GM21367 (cell line): ENCODE measurements at regions not wholly inside any gene's neighbourhood (a gene's known extent, or its start where the extent isn't known, plus 50 kb on each side); places are given as distances from the start of the nearest gene placed in this dataset.
"Not testable (repeated sequence)": the region's sequence is repeated elsewhere in the genome, so short reads cannot be mapped to it uniquely, and the experiment has no call there.

ENCODE experiments used
- ATAC-seq: cut with Tn5 transposase; IDR thresholded peaks from one replicate; pipeline ENCODE4 v1.9.1; 2021; ENCODE audit not compliant: unreplicated experiment

DNA sequence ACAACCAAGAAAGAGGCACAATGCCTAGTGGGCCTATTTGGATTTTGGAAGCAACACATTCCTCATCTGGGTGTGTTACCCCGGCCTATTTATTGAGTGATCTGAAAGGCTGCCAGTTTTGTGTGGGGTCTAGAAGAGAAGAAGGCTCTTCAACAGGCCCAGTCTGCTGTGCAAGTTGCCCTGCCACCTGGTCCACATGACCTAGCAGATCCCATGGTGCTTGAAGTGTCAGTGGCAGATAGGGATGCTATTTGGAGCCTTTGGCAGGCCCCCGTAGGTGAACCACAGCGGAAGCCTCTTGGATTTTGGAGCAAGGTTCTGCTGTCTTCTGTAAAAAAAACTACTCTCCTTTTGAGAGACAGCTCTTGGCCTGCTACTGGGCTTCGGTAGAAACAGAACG is 820.1 kb downstream of the TMTC2 start:
- no peak for ATAC-seq

DNA sequence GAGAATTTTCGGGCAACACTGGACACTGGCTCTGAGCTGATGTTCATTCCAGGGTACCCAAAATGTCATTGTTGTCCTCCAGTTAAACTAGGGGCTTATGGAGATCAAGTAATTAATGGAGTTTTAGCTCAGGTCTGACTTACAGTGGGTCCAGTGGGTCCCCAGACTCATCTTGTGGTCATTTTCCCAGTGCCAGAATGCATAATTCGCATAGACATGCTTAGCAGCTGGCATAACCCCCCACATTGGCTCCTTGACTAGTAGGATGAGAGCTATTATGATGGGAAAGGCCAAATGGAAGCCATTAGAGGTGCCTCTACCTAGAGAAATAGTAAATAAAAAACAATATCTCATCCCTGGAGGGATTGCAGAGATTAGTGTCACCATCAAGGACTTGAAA is 818.9 kb downstream of the TMTC2 start:
- no peak for ATAC-seq

- not testable (repeated sequence) for ATAC-seq
These were observed 813.2 kb downstream of the TMTC2 start for GRCh38 chr12:83499894-83500293.

GRCh38 chr12:83477696-83478095 is 791.0 kb downstream of the TMTC2 start:
- ATAC-seq: no peak

- no peak for ATAC-seq
These were observed 790.3 kb downstream of the TMTC2 start for GRCh38 chr12:83476695-83477690.

GRCh38 chr12:83476006-83476405 is 789.3 kb downstream of the TMTC2 start:
- no peak for ATAC-seq

GRCh38 chr12:83474369-83474768 is 787.7 kb downstream of the TMTC2 start:
- no peak for ATAC-seq

DNA sequence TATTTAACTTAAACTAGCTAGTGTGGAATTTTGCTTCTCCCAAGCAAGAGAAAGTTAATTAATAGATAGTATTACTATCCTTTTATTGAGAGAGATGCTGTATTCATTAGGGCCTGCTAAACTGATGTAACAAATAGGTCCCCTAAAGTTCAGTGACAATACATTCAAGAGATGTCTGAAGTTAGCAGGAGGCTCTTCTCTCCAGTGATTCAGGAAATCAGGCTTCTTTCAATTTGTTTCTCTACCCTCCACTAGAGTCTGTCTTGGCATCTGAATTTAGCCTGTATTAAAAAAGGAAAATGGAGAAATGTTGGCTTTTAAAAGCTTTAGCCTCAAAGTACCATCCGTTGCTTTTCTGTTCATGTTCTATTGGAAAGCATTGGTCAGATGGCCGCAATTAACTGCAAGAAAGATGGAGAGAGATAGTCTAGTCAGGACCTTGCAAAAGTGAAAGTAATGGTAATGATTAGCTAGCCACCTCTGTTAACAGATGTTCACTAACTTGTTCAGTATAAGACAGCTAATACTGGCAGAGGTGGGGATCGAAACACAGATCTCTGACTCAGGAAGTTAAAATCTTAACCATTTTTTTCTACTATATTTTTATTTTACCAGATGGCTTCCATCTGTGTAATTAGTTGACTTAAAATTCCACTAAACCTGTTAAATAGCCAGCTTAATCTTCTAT is 786.8 kb downstream of the TMTC2 start:
- peak; percentile 70 for ATAC-seq

GRCh38 chr12:83472772-83473171 is 786.1 kb downstream of the TMTC2 start:
- ATAC-seq: no peak

- ATAC-seq: no peak
These were observed 785.6 kb downstream of the TMTC2 start for GRCh38 chr12:83472350-83472749.

GRCh38 chr12:83471341-83471740 is 784.6 kb downstream of the TMTC2 start:
- ATAC-seq: no peak

- ATAC-seq: no peak
These were observed 784.0 kb downstream of the TMTC2 start for GRCh38 chr12:83470749-83471148.

DNA sequence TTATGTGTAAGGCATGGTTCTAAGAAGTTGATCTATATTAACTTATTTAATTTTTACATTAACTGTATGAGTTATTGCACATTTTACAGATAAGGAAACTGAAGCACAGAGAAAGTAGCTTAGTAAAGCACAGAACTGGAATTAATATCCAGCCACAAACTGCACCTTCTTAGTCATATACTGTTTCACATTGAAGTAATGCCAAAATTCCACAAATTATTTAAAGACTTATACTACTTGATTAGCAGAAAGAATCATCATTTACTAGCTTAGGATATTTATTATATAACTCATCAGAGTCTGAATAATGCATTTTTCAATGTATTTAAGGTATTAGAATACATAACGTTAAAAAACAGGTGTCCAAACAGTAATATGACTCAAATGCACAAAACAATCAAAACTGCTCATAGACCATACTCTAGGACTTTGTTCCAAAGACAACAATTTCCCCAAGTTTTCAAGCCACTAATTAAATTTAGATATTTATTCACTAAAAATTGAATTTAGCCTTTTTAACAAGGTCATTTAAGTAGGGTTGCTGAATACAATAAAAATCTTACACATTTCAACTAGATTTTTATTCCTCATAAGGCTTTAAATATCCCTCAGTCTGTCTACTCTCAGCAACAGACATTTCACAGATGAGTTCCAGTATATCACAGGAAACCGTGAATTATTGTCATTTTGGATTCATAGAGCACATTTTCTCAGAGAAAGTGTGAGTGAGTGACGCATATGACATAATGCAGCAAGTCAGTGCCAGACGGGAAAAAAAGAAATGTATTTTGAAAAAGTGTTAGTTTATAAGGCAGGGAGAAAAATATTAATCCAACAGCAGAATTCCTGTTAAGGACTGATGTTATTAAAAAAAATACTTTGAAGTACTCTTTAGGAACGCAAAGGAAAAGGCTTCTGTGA is 782.5 kb downstream of the TMTC2 start:
- no peak for ATAC-seq

- no peak for ATAC-seq
These were observed 778.9 kb downstream of the TMTC2 start for GRCh38 chr12:83465632-83466031.

DNA sequence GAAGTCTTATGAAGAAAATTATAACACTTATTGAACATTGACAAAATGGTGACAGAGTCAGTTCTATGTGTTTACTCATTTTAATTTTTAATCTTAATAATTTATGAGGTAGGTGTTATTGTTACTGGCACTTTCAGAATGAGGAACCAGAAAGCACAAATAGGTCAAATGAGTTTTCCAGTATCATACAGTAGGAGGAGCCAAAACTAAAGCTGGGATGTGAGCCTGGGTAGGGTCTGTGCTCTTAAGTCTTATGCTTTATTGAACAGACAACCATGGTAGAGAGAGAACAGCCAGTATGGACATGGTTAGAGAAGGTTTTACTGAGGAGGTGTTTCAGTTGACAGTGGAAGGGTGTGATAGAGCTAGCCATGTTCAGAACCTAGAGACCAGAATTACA is 775.7 kb downstream of the TMTC2 start:
- no peak for ATAC-seq

DNA sequence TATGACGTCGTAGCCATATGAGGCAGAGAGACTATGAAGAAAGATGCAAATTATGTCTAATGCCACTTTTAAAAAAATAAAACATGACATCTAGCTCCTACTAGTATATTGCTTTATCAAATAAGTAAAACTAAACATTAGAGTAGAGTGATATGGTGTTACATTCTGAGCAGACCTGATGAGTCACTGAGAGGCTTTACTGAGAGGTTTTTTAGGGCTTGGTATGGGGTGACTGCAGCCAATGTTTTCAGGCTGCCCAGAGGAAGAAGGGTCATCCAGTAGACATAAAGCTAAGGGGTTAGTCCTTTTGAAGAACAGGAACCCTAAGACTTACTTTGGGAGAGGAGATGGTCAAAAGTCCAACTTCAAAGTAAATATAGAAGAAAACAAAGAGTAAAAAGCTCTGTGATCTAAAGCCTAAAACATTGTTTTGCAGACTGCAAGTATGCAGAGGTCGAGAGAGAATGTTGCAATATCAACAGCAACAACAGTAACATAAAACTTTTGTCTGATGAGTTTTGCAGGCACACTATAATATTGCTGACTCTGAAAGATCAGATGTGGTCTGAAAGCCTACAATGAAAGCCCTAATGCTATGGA is 774.7 kb downstream of the TMTC2 start:
- no peak for ATAC-seq

GRCh38 chr12:83451189-83451588 is 764.5 kb downstream of the TMTC2 start:
- ATAC-seq: no peak

GRCh38 chr12:83434600-83434999 is 747.9 kb downstream of the TMTC2 start:
- ATAC-seq: no peak

GRCh38 chr12:83432176-83432719 is 745.5 kb downstream of the TMTC2 start:
- no peak for ATAC-seq

DNA sequence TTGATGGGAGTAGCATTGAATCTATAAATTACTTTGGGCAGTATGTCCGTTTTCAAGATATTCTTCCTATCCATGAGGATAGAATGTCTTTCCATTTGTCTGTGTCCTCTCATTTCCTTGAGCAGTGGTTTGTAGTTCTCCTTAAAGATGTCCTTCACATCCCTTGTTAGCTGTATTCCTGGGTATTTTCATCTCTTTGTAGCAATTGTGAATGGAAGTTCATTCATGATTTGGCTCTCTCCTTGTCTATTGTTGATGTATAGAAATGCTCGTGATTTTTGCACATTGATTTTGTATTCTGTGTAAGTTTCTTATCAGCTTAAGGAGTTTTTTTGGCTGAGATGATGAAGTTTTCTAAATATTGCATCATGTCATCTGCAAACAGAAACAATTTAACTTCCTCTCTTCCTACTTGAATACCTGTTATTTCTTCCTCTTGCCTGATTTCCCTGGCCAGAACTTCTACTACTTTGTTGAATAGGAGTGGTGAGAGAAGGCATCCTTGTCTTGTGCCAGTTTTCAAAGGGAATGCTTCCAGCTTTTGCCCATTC is 741.0 kb downstream of the TMTC2 start:
- not testable (repeated sequence) for ATAC-seq
